Hematopoietic multipotent progenitor cell treated with erythropoietin and hydrocortisone succinate and interleukin-3 and kit ligand, for 15 days (in vitro differentiated cells): ENCODE measurements at regions not wholly inside any gene's neighbourhood (a gene's known extent, or its start where the extent isn't known, plus 50 kb on each side); places are given as distances from the start of the nearest gene placed in this dataset.
"Not testable (repeated sequence)": the region's sequence is repeated elsewhere in the genome, so short reads cannot be mapped to it uniquely, and the experiment has no call there.

ENCODE experiments used
- DNase-seq: peaks from one replicate; pipeline ENCODE4 v3.0.0-alpha.2; 2015; ENCODE audit warnings: low spot score

DNA sequence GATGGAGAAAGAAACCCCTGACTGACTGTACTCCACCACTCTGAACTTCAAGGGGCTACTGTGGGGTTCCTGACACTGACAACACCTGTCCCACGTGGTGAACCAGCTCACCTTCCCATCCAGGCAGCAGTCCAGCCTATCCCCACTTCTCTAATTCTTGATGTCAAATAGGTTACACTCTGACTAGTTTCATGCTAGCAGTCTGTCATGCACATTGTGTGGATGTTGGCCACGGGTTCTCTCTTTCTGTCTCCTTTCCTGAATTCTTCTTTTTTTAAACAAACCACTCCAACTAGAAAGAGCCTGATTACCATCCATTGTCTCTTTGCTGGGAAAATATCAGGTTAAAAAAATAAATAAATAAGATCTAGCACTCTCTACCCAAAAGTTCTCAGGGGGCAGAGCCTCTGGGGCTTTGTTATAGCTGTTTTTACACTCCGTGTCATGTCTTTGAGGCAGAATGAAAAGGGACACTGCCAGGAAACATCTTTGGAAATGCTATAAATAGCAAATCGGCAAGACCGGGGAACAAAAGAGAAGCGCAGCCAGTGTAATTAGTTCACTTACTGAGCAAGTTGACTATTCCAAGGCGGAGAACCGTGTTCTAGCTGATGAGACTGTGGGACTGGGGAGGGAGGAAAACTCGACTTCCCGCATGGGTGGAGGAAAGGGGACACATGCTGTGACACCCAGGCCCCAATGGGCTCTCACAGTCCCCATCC lies 356.1 kb downstream of the OMA1 start:
- DNase-seq: no peak

- no peak for DNase-seq
These were observed 357.1 kb downstream of the OMA1 start for GRCh38 chr1:58189453-58189852.

DNA sequence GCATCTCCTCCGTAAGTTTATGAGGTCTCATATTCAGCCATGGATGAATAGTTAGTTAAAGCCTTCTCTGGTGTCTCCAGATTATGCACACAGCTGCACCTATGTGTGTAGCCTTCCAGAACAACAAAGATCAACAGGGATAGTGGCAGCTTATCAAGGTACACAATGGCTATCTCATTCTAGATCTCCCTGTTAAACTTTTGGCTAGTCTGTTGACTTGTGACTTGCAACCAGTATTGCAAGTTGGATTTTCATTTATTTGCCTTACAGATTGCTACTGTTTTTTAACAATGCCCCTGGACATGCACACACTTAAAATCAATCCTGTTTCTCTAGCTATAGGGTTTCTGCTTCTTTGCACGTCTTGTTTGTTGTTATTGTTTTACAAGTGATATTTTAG lies 363.2 kb downstream of the OMA1 start:
- DNase-seq: no peak

DNA sequence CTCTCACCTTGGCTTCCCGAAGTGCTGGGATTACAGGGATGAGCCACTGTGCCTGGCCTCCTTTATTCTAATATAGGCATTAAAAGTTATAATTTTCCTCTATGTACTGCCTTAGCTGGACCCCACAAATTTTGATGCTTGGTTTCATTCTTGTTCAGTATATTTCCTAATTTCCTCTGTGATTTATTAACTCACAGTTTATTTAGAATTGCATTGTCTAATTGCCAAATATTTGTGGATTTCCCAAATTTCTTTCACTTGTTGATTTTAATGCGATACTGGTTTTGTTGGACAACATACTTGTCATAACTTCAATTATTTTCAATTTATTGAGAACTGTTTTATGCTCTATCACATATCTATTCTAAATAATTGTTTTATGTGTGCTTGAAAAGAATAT lies 366.0 kb downstream of the OMA1 start:
- DNase-seq: no peak

DNA sequence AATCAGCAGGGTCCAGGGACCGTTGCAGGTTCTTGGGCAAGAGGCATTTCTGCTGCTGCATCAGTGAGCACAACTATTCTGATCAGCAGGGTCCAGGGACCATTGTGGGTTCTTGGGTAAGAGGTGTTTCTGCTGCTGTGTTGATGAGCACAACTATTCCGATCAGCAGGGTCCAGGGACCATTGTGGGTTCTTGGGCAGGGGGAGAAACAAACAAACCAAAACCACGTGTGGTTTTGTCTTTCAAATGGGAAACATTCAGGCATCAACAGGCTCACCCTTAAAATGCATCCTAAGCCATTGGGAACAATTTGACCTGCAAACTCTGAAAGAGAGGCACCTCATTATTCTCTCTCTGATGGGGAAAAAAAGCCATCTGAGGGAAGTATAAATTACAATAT lies 377.4 kb downstream of the OMA1 start:
- not testable (repeated sequence) for DNase-seq

DNA sequence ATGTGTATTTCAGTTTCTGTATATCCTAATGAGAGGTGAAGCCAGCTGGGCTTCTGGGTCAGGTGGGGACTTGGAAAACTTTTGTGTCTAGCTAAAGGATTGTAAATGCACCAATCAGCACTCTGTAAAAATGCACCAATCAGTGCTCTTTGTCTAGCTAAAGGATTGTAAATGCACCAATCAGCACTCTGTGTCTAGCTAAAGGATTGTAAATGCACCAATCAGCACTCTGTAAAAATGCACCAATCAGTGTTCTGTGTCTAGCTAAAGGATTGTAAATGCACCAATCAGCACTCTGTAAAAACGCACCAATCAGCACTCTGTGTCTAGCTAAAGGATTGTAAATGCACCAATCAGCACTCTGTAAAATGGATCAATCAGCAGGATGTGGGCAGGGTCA lies 379.4 kb downstream of the OMA1 start:
- not testable (repeated sequence) for DNase-seq

DNA sequence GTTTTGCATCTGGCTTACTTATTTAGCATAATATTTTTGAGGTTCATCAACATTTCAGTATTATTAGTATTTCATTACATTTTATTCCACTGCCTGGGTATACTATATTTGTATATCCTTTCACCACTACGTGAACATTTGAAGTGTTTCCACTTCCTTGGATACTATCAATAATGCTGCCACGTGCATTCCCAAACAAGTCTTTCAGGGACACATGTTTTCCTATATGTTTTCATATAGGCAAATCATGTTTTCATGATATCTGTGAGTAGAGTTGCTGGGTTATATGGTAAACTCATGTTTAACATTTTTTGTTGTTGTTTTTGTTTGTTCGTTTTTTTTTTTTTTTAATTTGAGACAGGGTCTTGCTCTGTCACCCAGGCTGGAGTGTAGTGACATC lies 380.1 kb downstream of the OMA1 start:
- DNase-seq: no peak

- no peak for DNase-seq
These were observed 381.5 kb downstream of the OMA1 start for GRCh38 chr1:58165073-58165472.

DNA sequence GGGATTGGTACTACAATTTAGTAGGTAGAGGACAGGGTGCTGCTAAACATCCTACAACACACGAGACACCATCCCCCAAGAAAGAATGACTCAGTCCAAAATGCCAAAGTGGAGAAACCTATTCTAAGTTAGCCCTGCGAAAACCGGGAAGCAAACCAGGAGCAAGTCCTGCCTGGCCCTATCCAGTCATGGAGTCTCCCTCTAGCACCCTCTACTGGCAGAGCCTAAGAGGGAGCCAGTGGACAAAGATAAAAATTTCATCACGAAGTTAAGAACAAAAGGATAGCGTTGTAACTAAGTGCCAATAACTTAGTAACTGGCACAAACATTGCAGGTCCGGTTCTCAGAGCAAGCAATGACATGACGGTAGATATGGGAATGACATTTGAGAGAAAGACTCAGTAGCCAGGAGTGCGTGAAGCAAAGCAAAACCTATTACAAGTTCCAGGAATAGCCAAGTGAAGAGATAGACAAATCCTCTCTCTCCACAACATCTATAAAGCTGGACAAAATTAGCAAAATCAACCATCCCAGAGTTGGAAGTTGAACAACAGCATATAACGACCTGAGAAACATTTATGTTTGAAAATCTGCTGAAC lies 383.5 kb downstream of the OMA1 start:
- peak; percentile 17 for DNase-seq

GRCh38 chr1:58159434-58159830 lies 387.1 kb downstream of the OMA1 start:
- DNase-seq: no peak

DNA sequence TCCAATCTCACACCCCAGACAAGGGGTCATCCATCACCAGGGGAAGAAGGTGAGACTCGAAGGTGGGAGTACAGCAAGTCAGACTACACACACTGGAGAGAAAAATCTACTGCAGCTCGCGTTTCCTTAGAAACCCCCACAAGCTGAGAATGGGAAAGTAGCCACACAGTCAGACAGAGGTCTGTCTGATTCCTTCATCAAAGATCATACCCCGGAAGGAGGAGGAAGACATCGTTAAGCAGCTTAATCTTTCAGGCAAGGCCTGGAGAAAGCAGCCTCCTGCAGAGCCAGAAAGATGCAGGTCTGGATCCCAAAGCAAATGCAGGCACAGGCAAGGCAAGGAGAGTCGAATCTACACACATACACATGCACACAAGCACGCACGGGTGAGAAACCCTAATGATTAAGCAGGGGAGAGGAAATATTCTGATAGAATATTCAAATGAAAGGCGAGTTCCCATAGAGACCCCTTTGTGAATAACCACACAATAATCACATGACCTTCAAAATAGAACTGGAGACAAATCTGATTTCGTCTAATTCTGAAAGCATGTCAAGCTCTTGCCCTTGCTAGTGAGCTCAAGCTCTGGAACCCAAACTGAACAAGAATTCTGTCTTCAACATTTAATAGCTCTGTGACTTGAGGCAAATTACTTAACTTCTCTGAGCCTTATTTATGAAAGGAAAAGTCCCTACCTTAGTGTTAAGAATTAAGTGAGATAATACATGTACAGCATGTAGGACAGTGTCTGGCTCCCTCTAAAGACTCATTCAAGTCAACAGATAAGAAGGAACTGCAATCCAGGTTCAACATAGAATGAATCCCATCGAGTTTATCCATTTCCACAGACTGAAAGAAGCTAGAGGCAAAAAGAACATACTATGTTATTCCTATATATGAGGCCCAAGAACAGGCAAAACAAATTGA lies 387.8 kb downstream of the OMA1 start:
- DNase-seq: no peak

DNA sequence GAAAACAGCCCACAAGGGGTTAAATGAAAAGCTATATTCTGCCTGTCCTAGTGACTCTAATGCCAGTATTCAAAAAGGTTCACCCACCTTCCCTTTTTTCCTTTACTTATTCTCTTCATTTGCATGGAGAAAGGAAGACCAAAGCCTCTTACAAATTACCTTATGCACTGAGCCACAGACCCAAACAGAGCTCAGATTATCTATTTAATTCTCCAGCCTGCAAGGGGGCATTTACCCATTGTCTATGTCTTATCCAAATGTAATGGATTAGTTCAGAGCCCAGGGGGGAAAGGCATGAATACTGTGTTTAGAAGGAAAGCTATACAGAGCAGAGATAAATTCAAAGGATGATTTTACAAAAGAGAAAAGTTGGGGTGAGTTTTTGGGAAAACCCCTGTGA lies 388.5 kb downstream of the OMA1 start:
- no peak for DNase-seq

- DNase-seq: no peak
These were observed 389.3 kb downstream of the OMA1 start for GRCh38 chr1:58157256-58157655.

- DNase-seq: no peak
These were observed 389.7 kb downstream of the OMA1 start for GRCh38 chr1:58156831-58157230.

- no peak for DNase-seq
These were observed 390.4 kb downstream of the OMA1 start for GRCh38 chr1:58156124-58156468.

- no peak for DNase-seq
These were observed 391.0 kb downstream of the OMA1 start for GRCh38 chr1:58155418-58156123.

GRCh38 chr1:58154256-58154655 lies 392.3 kb downstream of the OMA1 start:
- no peak for DNase-seq

- no peak for DNase-seq
These were observed 393.8 kb downstream of the OMA1 start for GRCh38 chr1:58152697-58153096.

GRCh38 chr1:58149271-58149812 lies 397.2 kb downstream of the OMA1 start:
- DNase-seq: no peak

GRCh38 chr1:58144698-58145270 lies 401.7 kb downstream of the OMA1 start:
- no peak for DNase-seq

DNA sequence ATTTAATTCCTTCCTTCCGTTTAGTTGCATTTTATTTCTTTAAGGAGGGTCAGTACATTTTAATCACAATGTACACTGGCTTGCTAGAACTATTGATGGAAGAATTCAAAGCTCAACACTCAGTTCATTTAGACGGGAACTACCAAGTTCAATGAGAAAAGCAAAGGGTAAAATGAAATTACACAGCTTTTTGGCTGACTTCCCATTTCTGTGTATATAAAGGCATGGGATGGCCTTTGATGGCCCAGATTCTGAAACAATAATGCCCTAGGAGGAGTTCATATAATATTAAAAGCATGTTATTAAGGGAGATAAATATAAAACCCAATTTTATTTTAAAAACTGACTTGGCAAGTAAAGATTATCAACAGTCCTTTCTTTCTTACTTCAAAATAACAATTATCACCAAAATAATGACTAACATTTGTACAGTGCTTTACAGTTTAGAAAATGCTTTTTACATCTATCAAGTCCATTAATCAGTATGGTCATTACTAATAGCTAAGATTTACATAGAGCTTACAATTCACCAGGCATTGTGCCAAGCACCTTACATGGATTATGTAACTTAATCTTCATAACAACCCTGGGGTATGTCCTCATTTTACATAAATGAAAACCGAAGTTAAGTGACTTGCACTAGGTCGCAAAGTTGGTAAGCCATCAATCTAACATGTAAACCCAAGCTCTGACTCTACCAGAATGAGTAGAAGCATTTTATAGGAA lies 402.4 kb downstream of the OMA1 start:
- no peak for DNase-seq
